Hematopoietic multipotent progenitor cell (in vitro differentiated cells): ENCODE measurements at regions not wholly inside any gene's neighbourhood (a gene's known extent, or its start where the extent isn't known, plus 50 kb on each side); places are given as distances from the start of the nearest gene placed in this dataset.
A peak's percentile ranks its signal among the peaks of the same experiment; 100 is the strongest.

Source experiments
- DNase-seq, 3 donors: peaks; one replicate each; pipeline ENCODE4 v3.0.0-alpha.2; 2011 to 2015; ENCODE audit warnings: low read depth in 2 of 3, low spot score in 2 of 3

- no peak for DNase-seq
Observed at GRCh38 chr3:168540726-168541125, 445.0 kb upstream of the GOLIM4 start.

- DNase-seq = no peak
Observed at GRCh38 chr3:168539909-168540308, 444.2 kb upstream of the GOLIM4 start.

DNA sequence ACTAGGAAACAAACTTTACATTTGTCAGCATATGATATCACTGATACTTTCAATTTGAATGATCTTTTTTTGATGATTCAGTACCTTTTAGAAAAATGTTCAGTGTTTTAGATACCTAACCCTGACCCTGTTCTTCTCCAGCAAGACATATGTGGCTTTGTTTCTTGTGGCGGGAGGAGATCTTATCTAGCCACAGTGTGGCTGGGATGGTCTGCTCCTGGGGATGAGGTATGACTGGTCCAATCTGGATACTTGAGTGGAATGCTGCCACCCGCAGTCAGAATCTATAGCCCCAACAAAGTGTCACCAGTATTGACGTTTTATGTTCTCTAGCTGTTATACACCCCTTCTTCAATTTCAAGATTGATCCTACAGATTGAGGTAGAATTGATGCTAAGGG is 439.0 kb upstream of the GOLIM4 start:
- DNase-seq = no peak

- DNase-seq = no peak
Observed at GRCh38 chr3:168533600-168533999, 437.9 kb upstream of the GOLIM4 start.

DNA sequence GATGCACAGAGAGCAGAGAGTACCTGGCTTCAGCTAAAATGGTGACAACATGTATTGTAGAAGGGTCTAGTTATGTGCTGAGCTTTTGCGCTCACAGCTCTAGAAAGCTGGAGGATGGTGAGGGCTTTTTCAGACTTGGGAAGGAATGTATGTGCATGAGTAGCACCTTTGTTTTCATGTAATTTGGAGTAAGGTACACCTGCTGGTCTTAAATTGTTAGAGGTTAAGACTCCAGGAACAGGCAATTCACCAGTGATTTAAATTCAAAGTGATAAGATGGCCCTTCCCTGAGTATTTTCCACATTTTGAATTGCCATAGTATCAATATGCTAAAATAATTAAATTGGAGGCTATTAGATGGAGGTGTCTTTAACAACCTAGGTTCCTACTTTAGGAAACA is 436.4 kb upstream of the GOLIM4 start:
- DNase-seq = no peak

DNA sequence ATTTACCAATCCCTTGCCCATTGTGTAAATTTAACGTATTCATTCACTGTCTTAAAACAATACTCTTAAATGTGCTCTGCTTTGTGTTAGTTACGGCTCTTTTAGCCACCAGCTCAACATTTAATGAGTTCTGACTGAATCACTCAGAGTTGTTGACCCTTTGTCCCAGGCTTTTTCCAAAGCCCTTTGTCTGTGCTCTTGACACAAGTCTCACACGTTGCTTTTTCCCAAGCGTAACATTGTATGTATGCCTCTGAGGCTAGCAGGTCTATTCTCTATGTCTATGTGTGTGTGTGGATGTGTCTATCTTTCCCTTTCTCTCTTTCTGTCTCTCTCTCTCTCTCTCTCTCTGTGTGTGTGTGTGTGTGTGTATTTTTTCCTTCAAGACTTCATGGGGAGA is 435.4 kb upstream of the GOLIM4 start:
- DNase-seq = no peak

DNA sequence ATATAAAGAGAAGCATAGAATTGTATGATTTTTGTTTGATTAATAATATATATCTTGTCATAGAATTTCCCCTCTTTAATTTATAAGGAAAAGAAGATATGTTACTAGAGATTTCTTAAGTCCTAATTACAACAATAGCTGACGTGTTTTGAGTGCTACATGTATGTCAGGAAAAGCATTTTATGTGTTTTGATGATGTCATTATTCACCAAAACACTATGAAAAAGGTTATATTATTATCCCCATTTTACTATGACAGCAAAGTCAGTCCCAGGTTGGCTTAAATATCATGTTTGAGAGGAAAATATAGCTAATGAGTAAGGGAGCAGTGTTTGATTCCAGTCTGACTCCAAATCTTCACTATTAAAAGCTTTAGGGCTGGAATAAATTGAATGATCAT is 428.4 kb upstream of the GOLIM4 start:
- DNase-seq = no peak

DNA sequence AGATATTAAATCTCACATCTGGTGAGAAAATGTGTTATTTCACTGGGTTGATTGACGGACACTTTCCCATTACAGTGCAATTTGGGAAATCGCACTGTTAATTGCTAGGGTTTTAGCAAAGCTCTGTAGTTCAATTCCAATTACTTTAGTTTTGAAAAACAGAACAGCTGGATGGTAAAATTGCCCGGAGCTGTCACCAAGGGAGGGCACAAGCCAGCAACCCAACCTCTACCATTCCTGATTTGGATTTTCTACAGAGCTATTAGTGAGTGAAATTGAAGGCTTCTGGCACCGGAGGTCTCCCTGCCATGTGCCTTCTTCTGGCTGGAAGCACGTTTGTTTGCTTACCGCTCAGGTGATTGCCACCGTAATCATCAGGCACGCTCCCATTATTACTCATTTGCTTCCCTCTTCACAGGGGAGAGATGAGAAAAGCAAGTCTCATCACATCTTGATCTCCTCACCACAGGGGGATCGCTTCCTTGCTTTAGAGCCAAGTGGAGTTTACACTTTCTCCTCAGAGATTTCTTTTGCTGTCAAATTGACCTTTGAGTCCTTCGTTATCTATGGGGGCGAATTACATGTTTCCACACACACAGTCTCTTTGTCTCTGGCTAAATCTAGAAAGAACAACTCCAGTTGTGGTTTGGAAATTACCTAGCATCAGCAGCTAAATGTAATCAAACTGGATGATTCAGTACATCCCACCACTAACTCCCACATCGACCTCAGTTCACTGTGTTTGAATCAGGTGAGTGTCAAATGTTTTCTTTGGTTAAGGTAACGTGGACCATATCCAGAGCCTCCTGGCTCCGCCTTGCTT is 421.7 kb upstream of the GOLIM4 start:
- no peak for DNase-seq

DNA sequence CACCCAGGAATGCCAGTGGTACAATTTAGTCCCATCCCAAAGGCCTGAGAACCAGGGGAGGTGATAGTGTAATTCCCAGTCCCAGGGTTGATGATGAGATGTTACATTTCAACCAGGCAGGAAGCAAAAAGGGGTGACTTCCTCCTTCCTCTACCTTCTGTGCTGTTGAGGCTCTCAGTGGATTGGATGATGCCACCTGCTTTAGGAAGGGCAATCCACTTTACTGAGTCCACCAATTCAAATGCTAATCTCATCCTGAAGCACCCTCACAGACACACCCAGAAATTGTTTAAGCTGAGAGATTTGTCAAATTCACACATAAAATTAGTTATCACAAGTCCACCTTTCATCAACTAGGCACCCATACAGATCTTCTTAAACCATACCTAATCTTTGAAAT is 418.5 kb upstream of the GOLIM4 start:
- no peak for DNase-seq

- DNase-seq = no peak
Observed at GRCh38 chr3:168512802-168513201, 417.1 kb upstream of the GOLIM4 start.

GRCh38 chr3:168511428-168512014 is 415.8 kb upstream of the GOLIM4 start:
- DNase-seq = peak in 2 of 3 donors; percentile 15 to 62

DNA sequence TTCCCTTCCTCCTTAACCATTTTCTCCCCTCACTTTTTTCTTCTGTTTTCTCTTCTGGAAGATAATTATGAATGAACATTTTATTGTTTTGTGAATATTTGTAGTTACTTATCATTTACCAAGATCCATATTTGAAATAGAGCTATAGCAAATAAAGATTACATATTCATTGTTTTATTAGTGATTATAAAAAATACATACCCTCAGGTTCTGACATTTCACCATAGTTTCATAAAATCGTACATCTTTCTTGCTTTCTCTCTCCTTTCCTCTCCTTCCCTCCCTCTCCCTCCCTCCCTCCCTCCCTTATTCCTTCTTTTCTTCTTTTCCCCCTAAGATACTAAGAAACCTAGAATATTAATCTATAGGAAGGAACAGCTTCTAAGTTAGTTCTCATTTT is 410.9 kb upstream of the GOLIM4 start:
- no peak for DNase-seq

DNA sequence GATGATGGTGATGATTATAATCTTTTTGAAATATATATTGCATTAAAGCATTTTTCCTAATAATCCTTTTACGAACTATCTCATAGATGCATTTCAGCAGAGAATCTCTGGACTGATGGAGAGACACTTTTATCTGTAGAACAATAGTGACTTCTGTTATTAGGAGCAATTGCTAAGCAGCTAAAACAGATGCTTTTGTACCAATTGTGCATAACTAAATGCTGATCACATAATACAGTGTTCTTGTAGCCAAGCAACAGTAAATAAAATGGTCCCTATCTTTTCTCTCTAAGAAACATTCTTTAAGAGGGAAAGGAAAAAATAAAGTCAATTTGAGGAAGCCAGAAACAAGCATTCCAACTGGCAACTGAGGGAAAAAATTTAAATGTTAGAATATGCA is 405.8 kb upstream of the GOLIM4 start:
- no peak for DNase-seq

- no peak for DNase-seq
Observed at GRCh38 chr3:168498194-168498593, 402.5 kb upstream of the GOLIM4 start.

GRCh38 chr3:168497741-168498140 is 402.0 kb upstream of the GOLIM4 start:
- no peak for DNase-seq

DNA sequence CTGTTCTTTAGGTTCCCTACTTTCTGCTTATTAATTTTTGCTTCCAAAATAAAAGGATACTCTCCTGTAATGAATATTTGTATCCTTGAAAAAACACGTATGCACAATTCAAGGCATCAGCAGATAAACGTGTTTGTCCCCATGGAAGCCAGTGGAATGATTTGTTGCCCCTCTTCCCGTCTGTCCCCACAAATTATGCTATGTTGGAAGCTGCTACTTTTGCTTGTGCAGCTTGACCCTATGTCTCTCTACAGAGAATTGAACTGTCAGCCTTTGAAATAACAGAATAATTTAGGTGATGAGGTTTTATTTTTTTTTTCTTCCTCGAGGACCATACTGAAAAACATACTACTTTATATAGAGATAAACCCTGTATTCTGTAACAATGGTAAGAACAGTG is 401.5 kb upstream of the GOLIM4 start:
- DNase-seq = no peak

- DNase-seq = no peak
Observed at GRCh38 chr3:168495932-168496331, 400.2 kb upstream of the GOLIM4 start.

GRCh38 chr3:168495270-168495669 is 399.5 kb upstream of the GOLIM4 start:
- no peak for DNase-seq

DNA sequence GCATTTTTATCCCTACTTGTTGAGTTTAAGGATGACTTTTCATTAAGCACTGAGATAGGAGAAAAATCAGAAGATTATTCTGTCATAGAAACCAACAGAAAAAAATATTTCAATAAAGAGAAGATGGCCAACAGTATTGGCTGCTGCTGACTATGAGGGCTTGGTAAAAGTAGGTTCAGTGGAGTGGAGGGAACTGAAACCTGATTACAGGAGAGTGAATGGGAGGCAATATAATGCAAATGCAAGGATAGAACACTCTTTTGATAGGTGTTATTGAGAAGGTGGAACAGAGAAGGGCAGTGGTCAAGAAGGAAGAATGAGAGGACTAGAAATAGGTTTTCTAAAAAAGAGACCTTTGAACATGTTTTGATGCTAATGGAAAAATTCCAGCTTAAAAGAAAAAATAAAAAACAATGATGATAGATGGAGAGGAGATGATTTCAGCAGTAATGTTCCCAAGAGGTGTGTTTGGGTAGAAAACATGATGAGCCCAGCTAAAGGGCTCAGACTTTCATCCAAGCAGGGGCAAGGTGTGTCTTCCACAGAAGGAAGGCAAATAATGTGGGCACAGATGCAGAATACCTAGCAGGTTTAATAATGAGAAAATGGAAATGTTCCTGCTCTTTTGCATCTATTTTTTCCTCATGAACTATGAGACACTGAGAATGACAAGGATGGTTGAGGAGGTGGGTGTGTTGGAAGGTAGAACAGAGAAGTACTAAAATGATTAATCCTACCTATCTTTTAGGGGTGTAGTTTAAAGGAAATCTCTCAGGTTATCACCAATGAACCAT is 397.9 kb upstream of the GOLIM4 start:
- no peak for DNase-seq

DNA sequence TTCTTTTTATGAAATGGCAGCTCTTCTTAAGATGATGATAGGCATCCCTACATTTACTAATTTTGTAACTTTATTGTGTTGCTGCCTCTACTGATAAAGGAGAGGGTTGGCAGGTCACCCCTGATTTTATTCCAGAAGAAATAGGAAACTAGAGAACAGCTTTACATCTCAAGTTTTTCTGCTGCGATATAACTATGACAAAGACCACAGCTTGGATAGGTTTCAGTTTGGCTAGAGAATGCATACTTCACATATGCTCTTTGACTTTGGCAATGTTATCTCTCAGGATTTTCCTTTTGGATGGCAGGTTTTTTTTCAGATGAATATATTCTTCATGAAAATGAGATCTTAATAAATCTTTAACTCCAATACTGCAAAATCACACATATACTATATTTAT is 395.3 kb upstream of the GOLIM4 start:
- DNase-seq = no peak

GRCh38 chr3:168489301-168489700 is 393.6 kb upstream of the GOLIM4 start:
- no peak for DNase-seq

- no peak for DNase-seq
Observed at GRCh38 chr3:168485936-168486335, 390.2 kb upstream of the GOLIM4 start.
